H7 (cell line): ENCODE measurements at regions not wholly inside any gene's neighbourhood (a gene's known extent, or its start where the extent isn't known, plus 50 kb on each side); places are given as distances from the start of the nearest gene placed in this dataset.
"Not testable (repeated sequence)": the region's sequence is repeated elsewhere in the genome, so short reads cannot be mapped to it uniquely, and the experiment has no call there.

Experiments
- DNase-seq: peaks from one replicate; pipeline ENCODE4 v3.0.0; 2012
- H3K27me3 ChIP-seq: 2 replicates; pipeline ENCODE4 v1.6.0; 2011; ENCODE audit warnings: mild to moderate bottlenecking, low read length; ENCODE audit not compliant: control insufficient read depth, insufficient read depth
- H3K36me3 ChIP-seq: replicated peaks from 2 replicates; pipeline ENCODE4 v1.5.1; 2011; ENCODE audit warnings: low read length; ENCODE audit not compliant: control insufficient read depth, insufficient read depth
- H3K4me3 ChIP-seq: 2 replicates; pipeline ENCODE4 v1.5.1; 2011; ENCODE audit warnings: low read depth, mild to moderate bottlenecking, control low read depth, low read length, moderate library complexity; ENCODE audit not compliant: insufficient read depth

- not testable (repeated sequence) for H3K36me3 ChIP-seq, H3K4me3 ChIP-seq, H3K27me3 ChIP-seq, DNase-seq
Measured at GRCh38 chr21:36616773-36617172, 82.1 kb upstream of the SIM2 start.

- DNase-seq, H3K36me3 ChIP-seq, H3K27me3 ChIP-seq, H3K4me3 ChIP-seq: not testable (repeated sequence)
Measured at GRCh38 chr21:36621794-36622193, 77.1 kb upstream of the SIM2 start.

DNA sequence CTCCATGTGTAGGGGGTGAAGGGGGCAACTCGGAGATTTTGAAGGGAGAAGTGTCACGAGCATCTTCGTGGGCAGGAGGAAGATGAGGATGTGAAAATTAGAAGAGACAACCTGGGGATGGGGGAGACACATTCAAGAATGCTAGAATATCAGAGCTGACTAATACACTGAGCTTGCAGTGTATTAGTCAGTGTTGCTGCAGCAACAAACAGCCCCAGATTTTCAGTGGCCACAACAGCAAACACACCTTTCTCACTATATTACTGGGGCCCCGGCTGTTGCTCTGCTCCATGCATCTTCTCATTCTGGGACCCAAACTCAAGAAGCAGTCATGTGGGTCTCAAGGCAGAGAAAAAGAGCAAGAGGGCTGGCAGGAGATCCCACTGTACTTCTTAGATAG lies 74.8 kb upstream of the SIM2 start:
- no peak for DNase-seq
- Histone ChIP-seq H3K36me3 (no peaks in the 10 kb centered on the region), H3K27me3 (no peaks in the 10 kb centered on the region), H3K4me3 (no peak overlapping the region)

GRCh38 chr21:36626791-36627190 lies 72.1 kb upstream of the SIM2 start:
- H3K27me3 ChIP-seq, result no peaks in the 10 kb centered on the region; the same call in 1 of the 2 replicates
- H3K4me3 ChIP-seq, result no peak overlapping the region
- DNase-seq, result no peak
- no peaks in the 10 kb centered on the region for H3K36me3 ChIP-seq

- no peaks in the 10 kb centered on the region; the same call in 1 of the 2 replicates for H3K27me3 ChIP-seq
- DNase-seq, result no peak
Measured at GRCh38 chr21:36627242-36627641, 71.7 kb upstream of the SIM2 start.

GRCh38 chr21:36628106-36628505 lies 70.8 kb upstream of the SIM2 start:
- Histone ChIP-seq H3K4me3 (no peak overlapping the region), H3K36me3 (no peaks in the 10 kb centered on the region), H3K27me3 (no peaks in the 10 kb centered on the region; the same call in 1 of the 2 replicates)
- no peak for DNase-seq

More at GRCh38 chr21:36627242-36627641, 71.7 kb upstream of the SIM2 start:
- H3K36me3 ChIP-seq, result no peaks in the 10 kb centered on the region
- no peak overlapping the region for H3K4me3 ChIP-seq

DNA sequence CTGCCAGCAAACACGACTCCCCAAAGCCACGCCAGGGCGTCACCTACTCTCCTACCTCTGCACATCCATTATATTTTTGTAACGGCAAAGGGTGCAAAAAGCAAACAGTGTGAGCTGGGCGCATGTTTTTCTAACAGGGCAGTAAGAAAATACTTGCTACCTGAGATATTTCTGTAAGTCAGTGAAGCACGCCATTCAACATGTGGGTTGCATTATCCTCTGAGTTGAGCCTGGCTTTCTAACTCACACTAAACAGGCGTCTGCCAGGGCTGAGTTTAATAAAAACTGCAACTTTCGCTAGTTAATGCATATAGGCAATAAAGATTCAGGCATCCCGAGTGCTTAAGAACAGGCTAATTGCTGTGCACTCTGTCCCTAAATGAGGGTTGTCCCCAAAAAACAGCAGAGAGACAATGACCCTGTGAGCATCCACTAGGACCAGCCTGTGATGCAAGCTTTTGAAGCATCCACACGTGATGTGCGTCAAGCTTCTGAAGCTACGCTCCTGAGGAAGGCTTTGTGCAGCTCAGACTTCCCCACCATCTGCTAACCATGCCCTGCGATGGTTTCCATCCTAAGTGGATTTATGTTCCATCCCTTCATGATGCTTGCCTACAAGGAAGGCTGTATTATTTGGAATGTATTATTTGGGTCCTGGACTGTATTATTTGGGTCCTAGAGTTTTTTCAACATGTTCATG lies 70.0 kb upstream of the SIM2 start:
- Histone ChIP-seq H3K36me3 (no peaks in the 10 kb centered on the region), H3K4me3 (no peak overlapping the region), H3K27me3 (no peaks in the 10 kb centered on the region; the same call in 1 of the 2 replicates)
- DNase-seq, result no peak

DNA sequence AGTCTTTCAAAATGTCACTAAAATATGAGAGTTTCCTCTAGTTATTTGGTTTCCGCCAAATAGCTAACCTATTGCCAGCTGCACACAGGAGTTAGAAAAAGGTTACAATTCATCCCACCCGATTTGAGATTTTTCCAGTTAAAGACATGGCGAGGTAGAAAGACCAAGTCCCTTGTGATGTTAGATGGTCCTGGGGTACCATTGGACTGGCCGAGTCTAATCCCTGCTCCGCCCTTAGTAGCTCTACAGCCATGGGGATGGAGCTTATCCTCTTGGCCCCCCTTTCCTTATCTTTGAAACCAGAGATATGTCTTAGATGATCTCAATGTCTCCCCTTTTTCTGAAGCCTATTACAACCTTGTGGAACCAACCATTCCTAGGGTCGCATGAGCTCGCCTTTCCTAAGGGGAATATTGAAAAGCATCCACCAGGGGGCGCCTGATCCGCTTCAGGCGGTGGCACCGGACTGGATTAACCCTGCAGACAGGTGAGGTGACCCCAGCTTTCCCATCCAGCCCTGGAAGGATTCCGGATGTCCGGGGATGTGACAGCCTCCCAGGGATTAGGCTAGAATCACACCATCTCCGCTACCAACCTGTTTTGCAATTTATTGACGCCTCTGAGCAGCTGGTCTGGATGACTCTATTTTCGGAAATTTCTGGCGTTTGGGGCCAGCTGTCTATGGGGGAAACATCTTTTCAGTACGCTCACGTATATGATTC lies 68.3 kb upstream of the SIM2 start:
- Histone ChIP-seq H3K36me3 (no peaks in the 10 kb centered on the region), H3K4me3 (no peak overlapping the region), H3K27me3 (no peaks in the 10 kb centered on the region; the same call in 1 of the 2 replicates)
- DNase-seq, result peak; percentile 89

GRCh38 chr21:36636016-36636415 lies 62.9 kb upstream of the SIM2 start:
- Histone ChIP-seq H3K4me3 (no peak overlapping the region), H3K27me3 (no peaks in the 10 kb centered on the region; the same call in 1 of the 2 replicates), H3K36me3 (no peaks in the 10 kb centered on the region)
- no peak for DNase-seq

DNA sequence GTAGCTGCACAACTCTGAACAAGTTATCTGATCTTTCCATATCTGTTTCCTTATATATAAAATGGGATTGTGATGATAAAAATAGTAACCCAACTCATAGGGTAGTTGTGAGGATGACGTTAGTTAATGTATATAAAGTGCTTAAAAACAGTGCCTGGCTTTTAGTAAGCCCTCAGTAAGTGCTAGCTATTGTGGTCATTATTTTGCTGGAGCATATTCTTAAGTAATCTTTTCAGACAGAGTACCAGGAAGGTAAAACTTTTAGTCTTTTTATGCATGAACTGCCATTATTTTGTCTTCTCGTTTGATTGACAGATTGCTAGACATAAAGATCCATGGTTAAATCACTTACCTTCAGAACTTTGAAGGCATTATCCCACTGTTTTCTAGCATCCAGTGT lies 62.5 kb upstream of the SIM2 start:
- H3K27me3 ChIP-seq, result no peaks in the 10 kb centered on the region
- H3K4me3 ChIP-seq, result no peak overlapping the region
- DNase-seq, result no peak
- no peaks in the 10 kb centered on the region for H3K36me3 ChIP-seq

GRCh38 chr21:36639769-36640168 lies 59.1 kb upstream of the SIM2 start:
- no peak for DNase-seq
- no peak overlapping the region for H3K4me3 ChIP-seq
- H3K36me3 ChIP-seq, result no peaks in the 10 kb centered on the region
- H3K27me3 ChIP-seq, result no peaks in the 10 kb centered on the region

- no peak for DNase-seq
- Histone ChIP-seq H3K27me3 (no peaks in the 10 kb centered on the region), H3K4me3 (no peak overlapping the region), H3K36me3 (no peaks in the 10 kb centered on the region)
Measured at GRCh38 chr21:36640174-36640720, 58.7 kb upstream of the SIM2 start.

- H3K36me3 ChIP-seq, result no peaks in the 10 kb centered on the region
- H3K4me3 ChIP-seq, result no peak overlapping the region
- H3K27me3 ChIP-seq, result no peaks in the 10 kb centered on the region
- DNase-seq, result peak; percentile 53
Measured at GRCh38 chr21:36640721-36641244, 58.1 kb upstream of the SIM2 start.

DNA sequence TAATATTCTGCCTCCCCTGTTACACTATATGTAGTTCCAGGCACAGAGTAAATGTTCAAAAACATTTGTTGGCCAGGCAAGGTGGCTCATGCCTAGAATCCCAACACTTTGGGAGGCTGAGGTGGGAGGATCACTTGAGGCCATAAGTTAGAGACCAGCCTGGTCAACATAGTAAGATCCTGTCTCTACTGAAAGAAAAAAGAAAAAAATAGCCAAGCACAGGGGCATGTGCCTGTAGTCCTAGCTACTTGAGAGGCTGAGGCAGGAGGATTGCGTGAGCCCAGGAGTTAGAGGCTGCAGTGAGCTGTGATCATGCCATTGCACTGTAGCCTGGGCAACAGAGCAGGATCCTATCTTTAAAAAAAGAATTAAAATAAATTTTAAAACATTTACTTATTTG lies 57.6 kb upstream of the SIM2 start:
- no peaks in the 10 kb centered on the region for H3K27me3 ChIP-seq
- H3K4me3 ChIP-seq, result no peak overlapping the region
- no peak for DNase-seq
- H3K36me3 ChIP-seq, result no peaks in the 10 kb centered on the region

DNA sequence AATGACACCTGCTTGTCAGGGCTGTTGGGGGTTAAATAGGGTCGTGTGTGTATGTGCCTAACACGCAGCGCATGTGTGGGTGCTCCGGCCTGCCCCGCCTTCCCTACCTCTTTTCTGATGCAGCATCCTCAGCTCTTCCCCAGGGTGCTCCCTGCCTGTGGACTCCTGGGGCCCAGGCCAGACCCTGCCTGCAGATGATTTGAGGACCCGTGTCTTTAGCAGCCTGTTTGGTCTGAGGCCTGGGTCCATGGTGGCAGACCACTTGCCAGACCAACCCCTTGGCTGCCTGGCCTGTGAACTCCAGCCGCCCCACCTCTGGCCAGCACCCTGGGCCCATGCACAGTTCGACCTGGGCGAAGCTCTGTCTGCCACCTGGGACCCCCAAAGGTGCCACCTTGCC lies 57.0 kb upstream of the SIM2 start:
- Histone ChIP-seq H3K27me3 (no peaks in the 10 kb centered on the region), H3K4me3 (no peak overlapping the region), H3K36me3 (no peaks in the 10 kb centered on the region)
- DNase-seq, result no peak
